Heart left ventricle (tissue), 13 donors: ENCODE measurements at regions not wholly inside any gene's neighbourhood (a gene's known extent, or its start where the extent isn't known, plus 50 kb on each side); places are given as distances from the start of the nearest gene placed in this dataset.

ENCODE experiments used
- CTCF ChIP-seq, 12 donors: fragments of 200-600 bp; sonication (generic) in 4 of 12; IDR thresholded peaks; one replicate each; pipeline versions ENCODE4 v1.5.0 to v1.8.0; 2018 to 2022; ENCODE audit warnings: antibody characterized with exemption in 12 of 12, mild to moderate bottlenecking in 5 of 12
- POLR2A ChIP-seq, 2 donors: fragments of 450-650 bp; IDR thresholded peaks; one replicate each; pipeline ENCODE4 v1.6.1; 2017; ENCODE audit warnings: antibody characterized with exemption in 2 of 2, mild to moderate bottlenecking in 2 of 2, moderate library complexity in 2 of 2
- donor health status: ischemic (EF 13 %, LVEDD 7.1; RV severe dilation, severe dysfunction).
- donor health status: DM: no; HTN: yes; CAD: no.
- donor health status: DM: no; HTN: no; CAD: no.
- donor health status: ischemic (EF 25% LVEDD 6.9; RV normal size, moderate dysfunction).
- donor health status: ischemic (EF 25% LVEDD 5.7; RV mildly dilated, moderate dysfunction).
- donor health status: ischemic (EF 35%, LVEDD 5.7; RV mildly dilated, moderate dysfunction).
- donor health status: nonischemic (EF 11% LVEDD 7.7; RV severe dilation, severe dysfunction).
- donor health status: DM: yes; HTN: yes; CAD: no.
- donor health status: PGD.
- donor health status: ischemic (EF 29% LVEDD 5.4; RV normal size, mild dysfunction).
- donor health status: nonischemic (EF 23%, LVEDD 6.1; RV moderate dilation, normal function).

DNA sequence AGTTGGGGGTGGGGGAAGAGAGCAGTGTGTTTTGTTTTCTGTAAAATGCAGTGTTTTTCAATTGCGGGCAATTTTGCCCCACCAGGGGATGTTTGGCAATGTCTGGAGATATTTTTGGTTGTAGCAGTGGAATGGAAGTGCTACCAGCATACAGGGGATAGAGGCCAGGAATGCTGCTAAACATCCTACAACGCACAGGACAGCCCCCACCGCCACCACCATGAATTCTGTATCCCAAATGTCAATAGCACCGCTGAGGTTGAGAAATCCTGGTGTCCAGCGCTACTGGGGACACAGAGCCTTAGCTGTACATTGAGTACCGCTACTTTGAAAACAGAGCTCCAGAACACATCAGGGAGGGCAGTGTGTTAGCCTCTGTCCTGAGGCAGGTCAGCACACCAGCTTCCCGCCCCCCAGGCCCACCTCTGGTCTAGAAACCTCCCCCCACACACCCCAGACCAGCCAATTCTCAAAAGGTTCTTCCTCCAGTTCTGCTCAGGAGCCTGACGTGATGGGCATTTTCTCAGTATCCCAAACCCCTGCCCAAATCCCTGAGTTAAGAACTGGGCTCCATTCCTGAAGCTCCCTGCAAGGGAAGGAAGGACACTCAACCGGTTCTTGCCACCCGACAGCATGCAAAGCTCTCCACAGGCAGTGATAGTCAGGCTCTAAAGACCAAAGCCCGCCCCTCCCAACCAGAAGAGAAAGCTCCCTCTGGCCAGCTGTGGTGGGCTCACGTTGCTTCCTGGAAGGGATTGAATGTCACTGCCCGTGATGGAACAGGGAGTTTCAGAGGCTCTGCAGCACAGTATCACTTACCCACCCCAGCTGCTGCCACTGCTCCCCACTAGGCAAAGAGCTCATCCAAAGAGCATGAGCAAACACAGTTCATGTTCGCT, 321.5 kb upstream of the JARID2 start:
- TF ChIP-seq CTCF (IDR thresholded peaks at IDR 0.05) (no peak), POLR2A (IDR thresholded peaks at IDR 0.05) (no peak)
